MCF 10A (cell line): ENCODE measurements at regions not wholly inside any gene's neighbourhood (a gene's known extent, or its start where the extent isn't known, plus 50 kb on each side); places are given as distances from the start of the nearest gene placed in this dataset.

ENCODE experiments used
- BruUV-seq: library from RNA; stranded (reverse); fragments of 400-500 nt; replicated peaks from 2 replicates; lab custom pipeline; 2021; lab: Mats Ljungman, UMichigan
- CTCF ChIA-PET: fragments of 300-600 bp; sonication (Branson Sonifier 250); formaldehyde crosslinking; extraction: SDS; loops from one replicate; lab custom pipeline; 2021; ENCODE audit warnings: antibody characterized with exemption, inconsistent platforms; lab: Yijun Ruan, JAX
- POLR2A ChIA-PET: fragments of 300-600, 350-650 bp; sonication (Branson Sonifier 250); formaldehyde crosslinking; extraction: SDS; loops from one replicate; lab custom pipeline; 2020; ENCODE audit warnings: antibody characterized with exemption, inconsistent platforms; lab: Yijun Ruan, JAX
- DNase-seq: peaks from one replicate; pipeline ENCODE4 v3.0.0-alpha.2; 2018; ENCODE audit not compliant: unreplicated experiment
- H3K27ac Mint-ChIP-seq: one replicate; pipeline ENCODE4 v1.8.0; 2022; ENCODE audit warnings: mild to moderate bottlenecking, low read depth, mixed read lengths; ENCODE audit not compliant: unreplicated experiment
- H3K27me3 Mint-ChIP-seq: one replicate; pipeline ENCODE4 v1.8.0; 2022; ENCODE audit warnings: mixed read lengths; ENCODE audit not compliant: insufficient read depth, unreplicated experiment
- H3K36me3 Mint-ChIP-seq: one replicate; pipeline ENCODE4 v1.8.0; 2022; ENCODE audit warnings: mild to moderate bottlenecking, moderate library complexity, mixed read lengths; ENCODE audit not compliant: insufficient read depth, unreplicated experiment
- H3K4me1 Mint-ChIP-seq: one replicate; pipeline ENCODE4 v1.8.0; 2022; ENCODE audit warnings: mixed read lengths; ENCODE audit not compliant: insufficient read depth, unreplicated experiment
- H3K4me3 Mint-ChIP-seq: one replicate; pipeline ENCODE4 v1.8.0; 2022; ENCODE audit warnings: mild to moderate bottlenecking, moderate library complexity, mixed read lengths; ENCODE audit not compliant: unreplicated experiment
- H3K9me3 Mint-ChIP-seq: one replicate; pipeline ENCODE4 v1.8.0; 2022; ENCODE audit warnings: mixed read lengths; ENCODE audit not compliant: unreplicated experiment
- intact Hi-C: fragments of 100-400 bp; cut with micrococcal nuclease; formaldehyde crosslinking; loops from 2 replicates; pipeline ENCODE4 v1.14.1; 2022
- TF ChIP-seq, protein P1 (sequence below): fragments of 200-600 bp; IDR thresholded peaks from one replicate; pipeline ENCODE4 v1.8.0; 2022; ENCODE audit warnings: antibody characterized with exemption, mild to moderate bottlenecking; ENCODE audit not compliant: unreplicated experiment

GRCh38 chr13:89497658-89498057 lies 1826.5 kb downstream of the SLITRK5 start:
- H3K27ac Mint-ChIP-seq = no peak overlapping the region
- no peak for DNase-seq
- CTCF ChIA-PET = no interaction called here
- no peaks in the 10 kb centered on the region for H3K4me1 Mint-ChIP-seq
- intact Hi-C loops = no loop called here
- no peaks in the 10 kb centered on the region for H3K36me3 Mint-ChIP-seq
- TF ChIP-seq, protein P1, sequence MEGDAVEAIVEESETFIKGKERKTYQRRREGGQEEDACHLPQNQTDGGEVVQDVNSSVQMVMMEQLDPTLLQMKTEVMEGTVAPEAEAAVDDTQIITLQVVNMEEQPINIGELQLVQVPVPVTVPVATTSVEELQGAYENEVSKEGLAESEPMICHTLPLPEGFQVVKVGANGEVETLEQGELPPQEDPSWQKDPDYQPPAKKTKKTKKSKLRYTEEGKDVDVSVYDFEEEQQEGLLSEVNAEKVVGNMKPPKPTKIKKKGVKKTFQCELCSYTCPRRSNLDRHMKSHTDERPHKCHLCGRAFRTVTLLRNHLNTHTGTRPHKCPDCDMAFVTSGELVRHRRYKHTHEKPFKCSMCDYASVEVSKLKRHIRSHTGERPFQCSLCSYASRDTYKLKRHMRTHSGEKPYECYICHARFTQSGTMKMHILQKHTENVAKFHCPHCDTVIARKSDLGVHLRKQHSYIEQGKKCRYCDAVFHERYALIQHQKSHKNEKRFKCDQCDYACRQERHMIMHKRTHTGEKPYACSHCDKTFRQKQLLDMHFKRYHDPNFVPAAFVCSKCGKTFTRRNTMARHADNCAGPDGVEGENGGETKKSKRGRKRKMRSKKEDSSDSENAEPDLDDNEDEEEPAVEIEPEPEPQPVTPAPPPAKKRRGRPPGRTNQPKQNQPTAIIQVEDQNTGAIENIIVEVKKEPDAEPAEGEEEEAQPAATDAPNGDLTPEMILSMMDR = no peak
- H3K27me3 Mint-ChIP-seq = no peaks in the 10 kb centered on the region
- no peak overlapping the region for H3K4me3 Mint-ChIP-seq
- BruUV-seq = no TSS peak
- POLR2A ChIA-PET = no interaction called here
- peaks cover 14% of the 10 kb centered on the region for H3K9me3 Mint-ChIP-seq

DNA sequence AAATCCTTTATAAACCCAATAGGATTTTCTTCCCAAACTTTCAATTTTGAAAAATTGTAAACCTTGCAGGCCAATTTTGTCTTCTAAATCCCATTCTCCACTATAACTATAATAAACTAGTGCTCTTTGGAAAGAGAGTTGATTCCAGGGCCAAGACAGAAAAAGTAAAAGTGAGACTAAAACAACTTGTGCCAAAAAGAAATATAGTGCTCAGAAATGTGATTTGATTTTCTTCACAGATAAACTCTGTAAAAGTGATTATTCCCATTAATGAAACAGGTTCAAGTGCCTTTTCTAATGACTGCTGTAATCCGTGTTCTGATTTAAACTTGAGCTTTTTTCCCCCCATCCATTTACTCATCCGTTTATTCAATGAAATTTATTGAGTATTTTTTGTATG lies 1831.1 kb downstream of the SLITRK5 start:
- Mint-ChIP-seq H3K27me3 (no peaks in the 10 kb centered on the region), H3K36me3 (no peaks in the 10 kb centered on the region), H3K4me1 (no peaks in the 10 kb centered on the region), H3K27ac (no peak overlapping the region), H3K9me3 (peaks cover 2% of the 10 kb centered on the region), H3K4me3 (no peak overlapping the region)
- POLR2A ChIA-PET = no interaction called here
- BruUV-seq = no TSS peak
- CTCF ChIA-PET = interaction anchor here (0.6 kb wide), 1 partner anchor 488 kb away, joined by 3 read pairs; no protein-coding TSS in a partner anchor
- no peak for DNase-seq
- TF ChIP-seq, protein P1 = no peak
- intact Hi-C loops = no loop called here

GRCh38 chr13:89514534-89515312 lies 1832.8 kb upstream of the MIR17HG start:
- intact Hi-C loops = no loop called here
- POLR2A ChIA-PET = no interaction called here
- Mint-ChIP-seq H3K4me3 (no peak overlapping the region), H3K36me3 (no peaks in the 10 kb centered on the region), H3K9me3 (peaks cover 18% of the 10 kb centered on the region), H3K27me3 (no peaks in the 10 kb centered on the region), H3K27ac (peak overlapping the region; percentile 33), H3K4me1 (peaks cover 16% of the 10 kb centered on the region)
- BruUV-seq = no TSS peak
- TF ChIP-seq, protein P1 = no peak
- CTCF ChIA-PET = interaction anchor here (1.3 kb wide), 1 partner anchor 410 kb away, joined by 4 read pairs; no protein-coding TSS in a partner anchor
- DNase-seq = peak; percentile 65

DNA sequence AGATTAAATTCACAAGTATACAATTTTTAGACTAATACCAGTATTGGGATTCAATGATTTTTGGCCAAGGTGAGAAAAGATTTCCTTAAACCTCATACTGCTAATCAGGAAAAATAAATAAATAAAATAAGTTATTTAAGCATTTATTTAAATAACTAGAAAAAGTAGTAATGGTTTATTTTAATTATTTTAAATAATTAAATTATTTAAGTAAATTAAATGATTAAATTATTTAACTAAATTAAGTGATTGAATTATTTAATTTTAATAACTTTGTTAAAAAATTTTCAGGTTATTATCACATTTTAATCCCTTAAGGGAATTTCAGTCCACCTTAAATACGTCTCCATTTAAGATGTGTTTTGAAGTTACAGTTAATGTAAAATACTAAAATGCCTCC lies 1831.5 kb upstream of the MIR17HG start:
- Mint-ChIP-seq H3K4me1 (peaks cover 28% of the 10 kb centered on the region), H3K27ac (no peak overlapping the region), H3K9me3 (peaks cover 10% of the 10 kb centered on the region), H3K36me3 (no peaks in the 10 kb centered on the region), H3K4me3 (no peak overlapping the region), H3K27me3 (no peaks in the 10 kb centered on the region)
- ChIA-PET POLR2A (no interaction called here), CTCF (interaction anchor here (0.6 to 1.3 kb wide), 3 partner anchors 64 to 409 kb away, joined by 3 to 4 read pairs (median 3); no protein-coding TSS in a partner anchor)
- intact Hi-C loops = no loop called here
- DNase-seq = no peak
- BruUV-seq = no TSS peak
- TF ChIP-seq, protein P1 = no peak
